HL-60/S4 (cell line): ENCODE measurements at regions not wholly inside any gene's neighbourhood (a gene's known extent, or its start where the extent isn't known, plus 50 kb on each side); places are given as distances from the start of the nearest gene placed in this dataset.

Source experiments
- in situ Hi-C: fragments of 300-500 bp; cut with MboI; formaldehyde crosslinking; loops from 2 replicates; pipeline ENCODE4 v1.14.3; 2022; ENCODE audit warnings: low sequenced_read_pairs

- in situ Hi-C loops, result loop anchor here (25.0 kb wide), 1 partner anchor 349 kb away; the partner anchor contains the start of gene CEP135
These were observed 100.5 kb downstream of the AASDH start for GRCh38 chr4:56286763-56287162.

- in situ Hi-C loops, result loop anchor here (25.0 kb wide), 1 partner anchor 346 kb away; the partner anchor contains the start of gene CEP135
These were observed 103.9 kb downstream of the AASDH start for GRCh38 chr4:56283375-56283774.

- in situ Hi-C loops, result loop anchor here (25.0 kb wide), 1 partner anchor 345 kb away; the partner anchor contains the start of gene CEP135
These were observed 105.3 kb downstream of the AASDH start for GRCh38 chr4:56282004-56282403.

- in situ Hi-C loops, result loop anchor here (25.0 kb wide), 1 partner anchor 339 kb away; the partner anchor contains the start of gene CEP135
These were observed 110.7 kb downstream of the AASDH start for GRCh38 chr4:56276547-56276946.

GRCh38 chr4:56273391-56273790 is 113.9 kb downstream of the AASDH start:
- in situ Hi-C loops, result no loop called here

- in situ Hi-C loops, result no loop called here
These were observed 114.4 kb downstream of the AASDH start for GRCh38 chr4:56272927-56273326.

- in situ Hi-C loops, result no loop called here
These were observed 115.3 kb downstream of the AASDH start for GRCh38 chr4:56272003-56272402.

GRCh38 chr4:56271131-56271530 is 116.2 kb downstream of the AASDH start:
- in situ Hi-C loops, result no loop called here

- in situ Hi-C loops, result no loop called here
These were observed 119.7 kb downstream of the AASDH start for GRCh38 chr4:56267558-56267957.

GRCh38 chr4:56264873-56265272 is 122.4 kb downstream of the AASDH start:
- in situ Hi-C loops, result no loop called here

GRCh38 chr4:56261027-56261426 is 126.3 kb downstream of the AASDH start:
- in situ Hi-C loops, result no loop called here

- in situ Hi-C loops, result no loop called here
These were observed 127.0 kb downstream of the AASDH start for GRCh38 chr4:56260320-56260719.

GRCh38 chr4:56259655-56260054 is 127.6 kb downstream of the AASDH start:
- in situ Hi-C loops, result no loop called here

- in situ Hi-C loops, result no loop called here
These were observed 131.5 kb downstream of the AASDH start for GRCh38 chr4:56255820-56256219.

GRCh38 chr4:56253666-56254305 is 133.5 kb downstream of the AASDH start:
- in situ Hi-C loops, result no loop called here

- in situ Hi-C loops, result no loop called here
These were observed 134.6 kb downstream of the AASDH start for GRCh38 chr4:56252561-56253152.

GRCh38 chr4:56251556-56251955 is 135.7 kb downstream of the AASDH start:
- in situ Hi-C loops, result no loop called here

GRCh38 chr4:56250776-56251175 is 136.5 kb downstream of the AASDH start:
- in situ Hi-C loops, result no loop called here

GRCh38 chr4:56247646-56248045 is 139.6 kb downstream of the AASDH start:
- in situ Hi-C loops, result no loop called here

- in situ Hi-C loops, result no loop called here
These were observed 141.1 kb downstream of the AASDH start for GRCh38 chr4:56246233-56246610.

- in situ Hi-C loops, result no loop called here
These were observed 141.6 kb downstream of the AASDH start for GRCh38 chr4:56245547-56246232.

- in situ Hi-C loops, result no loop called here
These were observed 142.6 kb downstream of the AASDH start for GRCh38 chr4:56244681-56245080.
